ENCODE measurements at regions not wholly inside any gene's neighbourhood (a gene's known extent, or its start where the extent isn't known, plus 50 kb on each side); places are given as distances from the start of the nearest gene placed in this dataset.
"Not testable (repeated sequence)": the region's sequence is repeated elsewhere in the genome, so short reads cannot be mapped to it uniquely, and the experiment has no call there.

GRCh38 chr6:6466967-6467761, 121.4 kb upstream of the LY86 start:
- in situ Hi-C loops (cut with HindIII; ENCODE audit: low pct_unique_long_range_greater_than_20kb, low sequenced_read_pairs), result no loop called here
- no peak for DNase-seq (ENCODE audit: low read depth)

GRCh38 chr6:6469074-6469473, 119.4 kb upstream of the LY86 start:
- in situ Hi-C loops (cut with HindIII; ENCODE audit: low pct_unique_long_range_greater_than_20kb, low sequenced_read_pairs), result no loop called here
- DNase-seq (ENCODE audit: low read depth), result no peak

GRCh38 chr6:6470123-6470522, 118.4 kb upstream of the LY86 start:
- in situ Hi-C loops (cut with HindIII; ENCODE audit: low pct_unique_long_range_greater_than_20kb, low sequenced_read_pairs), result no loop called here
- no peak for DNase-seq (ENCODE audit: low read depth)

- in situ Hi-C loops (cut with HindIII; ENCODE audit: low pct_unique_long_range_greater_than_20kb, low sequenced_read_pairs), result no loop called here
- DNase-seq (ENCODE audit: low read depth), result no peak
Measured at GRCh38 chr6:6471276-6471675, 117.2 kb upstream of the LY86 start.

- DNase-seq (ENCODE audit: low read depth), result no peak
Measured at GRCh38 chr6:6474170-6474920, 114.2 kb upstream of the LY86 start.

GRCh38 chr6:6479785-6480184, 108.7 kb upstream of the LY86 start:
- no peak for DNase-seq (ENCODE audit: low read depth)
- in situ Hi-C loops (cut with HindIII; ENCODE audit: low pct_unique_long_range_greater_than_20kb, low sequenced_read_pairs), result no loop called here

More at GRCh38 chr6:6474170-6474920, 114.2 kb upstream of the LY86 start:
- in situ Hi-C loops (cut with HindIII; ENCODE audit: low pct_unique_long_range_greater_than_20kb, low sequenced_read_pairs), result no loop called here

- in situ Hi-C loops (cut with HindIII; ENCODE audit: low pct_unique_long_range_greater_than_20kb, low sequenced_read_pairs), result no loop called here
- no peak for DNase-seq (ENCODE audit: low read depth)
Measured at GRCh38 chr6:6482256-6482655, 106.3 kb upstream of the LY86 start.

- no peak for DNase-seq (ENCODE audit: low read depth)
- in situ Hi-C loops (cut with HindIII; ENCODE audit: low pct_unique_long_range_greater_than_20kb, low sequenced_read_pairs), result no loop called here
Measured at GRCh38 chr6:6483168-6483567, 105.4 kb upstream of the LY86 start.

- in situ Hi-C loops (cut with HindIII; ENCODE audit: low pct_unique_long_range_greater_than_20kb, low sequenced_read_pairs), result no loop called here
- DNase-seq (ENCODE audit: low read depth), result no peak
Measured at GRCh38 chr6:6483733-6484132, 104.8 kb upstream of the LY86 start.

GRCh38 chr6:6484681-6485080, 103.8 kb upstream of the LY86 start:
- no peak for DNase-seq (ENCODE audit: low read depth)
- in situ Hi-C loops (cut with HindIII; ENCODE audit: low pct_unique_long_range_greater_than_20kb, low sequenced_read_pairs), result no loop called here

GRCh38 chr6:6486595-6486994, 101.9 kb upstream of the LY86 start:
- in situ Hi-C loops (cut with HindIII; ENCODE audit: low pct_unique_long_range_greater_than_20kb, low sequenced_read_pairs), result no loop called here

GRCh38 chr6:6491761-6492160, 96.8 kb upstream of the LY86 start:
- DNase-seq (ENCODE audit: low read depth), result no peak
- in situ Hi-C loops (cut with HindIII; ENCODE audit: low pct_unique_long_range_greater_than_20kb, low sequenced_read_pairs), result no loop called here

More at GRCh38 chr6:6486595-6486994, 101.9 kb upstream of the LY86 start:
- no peak for DNase-seq (ENCODE audit: low read depth)

GRCh38 chr6:6492675-6493074, 95.8 kb upstream of the LY86 start:
- in situ Hi-C loops (cut with HindIII; ENCODE audit: low pct_unique_long_range_greater_than_20kb, low sequenced_read_pairs), result no loop called here
- no peak for DNase-seq (ENCODE audit: low read depth)

- DNase-seq (ENCODE audit: low read depth); in situ Hi-C loops (cut with HindIII; ENCODE audit: low pct_unique_long_range_greater_than_20kb, low sequenced_read_pairs): not testable (repeated sequence)
Measured at GRCh38 chr6:6494139-6494538, 94.4 kb upstream of the LY86 start.

- DNase-seq (ENCODE audit: low read depth), result peak; percentile 8
- in situ Hi-C loops (cut with HindIII; ENCODE audit: low pct_unique_long_range_greater_than_20kb, low sequenced_read_pairs), result no loop called here
Measured at GRCh38 chr6:6494677-6495076, 93.8 kb upstream of the LY86 start.

- DNase-seq (ENCODE audit: low read depth), result no peak
Measured at GRCh38 chr6:6495851-6496250, 92.7 kb upstream of the LY86 start.

GRCh38 chr6:6497541-6497940, 91.0 kb upstream of the LY86 start:
- in situ Hi-C loops (cut with HindIII; ENCODE audit: low pct_unique_long_range_greater_than_20kb, low sequenced_read_pairs), result no loop called here
- no peak for DNase-seq (ENCODE audit: low read depth)

More at GRCh38 chr6:6495851-6496250, 92.7 kb upstream of the LY86 start:
- in situ Hi-C loops (cut with HindIII; ENCODE audit: low pct_unique_long_range_greater_than_20kb, low sequenced_read_pairs), result no loop called here

GRCh38 chr6:6497976-6498375, 90.5 kb upstream of the LY86 start:
- in situ Hi-C loops (cut with HindIII; ENCODE audit: low pct_unique_long_range_greater_than_20kb, low sequenced_read_pairs), result no loop called here

GRCh38 chr6:6503191-6503590, 85.3 kb upstream of the LY86 start:
- in situ Hi-C loops (cut with HindIII; ENCODE audit: low pct_unique_long_range_greater_than_20kb, low sequenced_read_pairs), result no loop called here
- DNase-seq (ENCODE audit: low read depth), result no peak

More at GRCh38 chr6:6497976-6498375, 90.5 kb upstream of the LY86 start:
- DNase-seq (ENCODE audit: low read depth), result no peak
